ENCODE measurements at regions not wholly inside any gene's neighbourhood (a gene's known extent, or its start where the extent isn't known, plus 50 kb on each side); places are given as distances from the start of the nearest gene placed in this dataset.

- peaks cover 65% of the 10 kb centered on the region for H3K27me3 Mint-ChIP-seq
- no peak overlapping the region for H3K27ac Mint-ChIP-seq
- no peak overlapping the region for H3K4me3 Mint-ChIP-seq
- DNase-seq = no peak
- no peaks in the 10 kb centered on the region for H3K9me3 Mint-ChIP-seq
- H3K36me3 Mint-ChIP-seq = no peaks in the 10 kb centered on the region
- H3K4me1 Mint-ChIP-seq = peaks cover 2% of the 10 kb centered on the region
Observed at GRCh38 chr2:198312596-198313483, 508.4 kb downstream of the PLCL1 start.

- no peaks in the 10 kb centered on the region for H3K9me3 Mint-ChIP-seq
- H3K27ac Mint-ChIP-seq = no peak overlapping the region
- no peak for DNase-seq
- H3K4me3 Mint-ChIP-seq = no peak overlapping the region
- no peaks in the 10 kb centered on the region for H3K36me3 Mint-ChIP-seq
- peaks cover 2% of the 10 kb centered on the region for H3K4me1 Mint-ChIP-seq
- peaks cover 55% of the 10 kb centered on the region for H3K27me3 Mint-ChIP-seq
Observed at GRCh38 chr2:198311020-198311419, 506.6 kb downstream of the PLCL1 start.

- Mint-ChIP-seq H3K9me3 (no peaks in the 10 kb centered on the region), H3K4me3 (no peak overlapping the region), H3K4me1 (peaks cover 2% of the 10 kb centered on the region), H3K27me3 (peaks cover 44% of the 10 kb centered on the region), H3K27ac (no peak overlapping the region), H3K36me3 (no peaks in the 10 kb centered on the region)
- peak; percentile 34 for DNase-seq
Observed at GRCh38 chr2:198309673-198310280, 505.4 kb downstream of the PLCL1 start.

- Mint-ChIP-seq H3K4me1 (peaks cover 2% of the 10 kb centered on the region), H3K27ac (no peak overlapping the region), H3K9me3 (no peaks in the 10 kb centered on the region), H3K36me3 (no peaks in the 10 kb centered on the region), H3K27me3 (peaks cover 41% of the 10 kb centered on the region), H3K4me3 (no peak overlapping the region)
- DNase-seq = no peak
Observed at GRCh38 chr2:198309081-198309480, 504.7 kb downstream of the PLCL1 start.

GRCh38 chr2:198308368-198308767 lies 504.0 kb downstream of the PLCL1 start:
- Mint-ChIP-seq H3K36me3 (no peaks in the 10 kb centered on the region), H3K9me3 (no peaks in the 10 kb centered on the region), H3K27ac (no peak overlapping the region), H3K4me1 (peaks cover 2% of the 10 kb centered on the region), H3K4me3 (no peak overlapping the region), H3K27me3 (peaks cover 34% of the 10 kb centered on the region)
- DNase-seq = no peak

GRCh38 chr2:198307093-198307492 lies 502.7 kb downstream of the PLCL1 start:
- Mint-ChIP-seq H3K27me3 (peaks cover 22% of the 10 kb centered on the region), H3K36me3 (no peaks in the 10 kb centered on the region), H3K4me1 (peaks cover 2% of the 10 kb centered on the region), H3K9me3 (no peaks in the 10 kb centered on the region), H3K4me3 (no peak overlapping the region), H3K27ac (no peak overlapping the region)
- DNase-seq = no peak

GRCh38 chr2:198304859-198305258 lies 500.5 kb downstream of the PLCL1 start:
- H3K36me3 Mint-ChIP-seq = no peaks in the 10 kb centered on the region
- H3K27me3 Mint-ChIP-seq = peaks cover 16% of the 10 kb centered on the region
- H3K9me3 Mint-ChIP-seq = no peaks in the 10 kb centered on the region
- no peak overlapping the region for H3K4me3 Mint-ChIP-seq
- no peak overlapping the region for H3K27ac Mint-ChIP-seq
- peaks cover 2% of the 10 kb centered on the region for H3K4me1 Mint-ChIP-seq
- DNase-seq = no peak

- peaks cover 3% of the 10 kb centered on the region for H3K27me3 Mint-ChIP-seq
- no peak overlapping the region for H3K27ac Mint-ChIP-seq
- no peak overlapping the region for H3K4me3 Mint-ChIP-seq
- H3K4me1 Mint-ChIP-seq = no peaks in the 10 kb centered on the region
- DNase-seq = no peak
- no peaks in the 10 kb centered on the region for H3K9me3 Mint-ChIP-seq
- no peaks in the 10 kb centered on the region for H3K36me3 Mint-ChIP-seq
Observed at GRCh38 chr2:198297350-198297749, 493.0 kb downstream of the PLCL1 start.

- H3K27ac Mint-ChIP-seq = no peak overlapping the region
- no peak overlapping the region for H3K4me3 Mint-ChIP-seq
- H3K27me3 Mint-ChIP-seq = peaks cover 7% of the 10 kb centered on the region
- H3K36me3 Mint-ChIP-seq = no peaks in the 10 kb centered on the region
- peak; percentile 34 for DNase-seq
- H3K9me3 Mint-ChIP-seq = no peaks in the 10 kb centered on the region
- no peaks in the 10 kb centered on the region for H3K4me1 Mint-ChIP-seq
Observed at GRCh38 chr2:198296665-198297308, 492.4 kb downstream of the PLCL1 start.

GRCh38 chr2:198293281-198293680 lies 488.9 kb downstream of the PLCL1 start:
- Mint-ChIP-seq H3K27me3 (peaks cover 20% of the 10 kb centered on the region), H3K36me3 (no peaks in the 10 kb centered on the region), H3K9me3 (no peaks in the 10 kb centered on the region), H3K27ac (no peak overlapping the region), H3K4me1 (no peaks in the 10 kb centered on the region), H3K4me3 (no peak overlapping the region)
- no peak for DNase-seq

GRCh38 chr2:198289811-198290210 lies 485.4 kb downstream of the PLCL1 start:
- Mint-ChIP-seq H3K9me3 (no peaks in the 10 kb centered on the region), H3K27me3 (peaks cover 24% of the 10 kb centered on the region), H3K4me3 (no peak overlapping the region), H3K36me3 (no peaks in the 10 kb centered on the region), H3K4me1 (no peaks in the 10 kb centered on the region), H3K27ac (no peak overlapping the region)
- no peak for DNase-seq

GRCh38 chr2:198287706-198288105 lies 483.3 kb downstream of the PLCL1 start:
- Mint-ChIP-seq H3K27me3 (peaks cover 32% of the 10 kb centered on the region), H3K36me3 (no peaks in the 10 kb centered on the region), H3K4me3 (no peak overlapping the region), H3K4me1 (no peaks in the 10 kb centered on the region), H3K9me3 (no peaks in the 10 kb centered on the region), H3K27ac (no peak overlapping the region)
- DNase-seq = no peak

GRCh38 chr2:198285216-198285615 lies 480.8 kb downstream of the PLCL1 start:
- peaks cover 32% of the 10 kb centered on the region for H3K27me3 Mint-ChIP-seq
- no peaks in the 10 kb centered on the region for H3K9me3 Mint-ChIP-seq
- H3K4me1 Mint-ChIP-seq = no peaks in the 10 kb centered on the region
- DNase-seq = no peak
- H3K36me3 Mint-ChIP-seq = no peaks in the 10 kb centered on the region
- H3K4me3 Mint-ChIP-seq = no peak overlapping the region
- no peak overlapping the region for H3K27ac Mint-ChIP-seq

GRCh38 chr2:198283146-198283545 lies 478.8 kb downstream of the PLCL1 start:
- no peaks in the 10 kb centered on the region for H3K36me3 Mint-ChIP-seq
- no peak overlapping the region for H3K27ac Mint-ChIP-seq
- H3K4me3 Mint-ChIP-seq = no peak overlapping the region
- no peaks in the 10 kb centered on the region for H3K4me1 Mint-ChIP-seq
- DNase-seq = no peak
- H3K27me3 Mint-ChIP-seq = peaks cover 26% of the 10 kb centered on the region
- no peaks in the 10 kb centered on the region for H3K9me3 Mint-ChIP-seq

GRCh38 chr2:198282061-198282460 lies 477.7 kb downstream of the PLCL1 start:
- Mint-ChIP-seq H3K27me3 (peaks cover 26% of the 10 kb centered on the region), H3K9me3 (no peaks in the 10 kb centered on the region), H3K27ac (no peak overlapping the region), H3K4me1 (no peaks in the 10 kb centered on the region), H3K36me3 (no peaks in the 10 kb centered on the region), H3K4me3 (no peak overlapping the region)
- no peak for DNase-seq
